ENCODE measurements at regions not wholly inside any gene's neighbourhood (a gene's known extent, or its start where the extent isn't known, plus 50 kb on each side); places are given as distances from the start of the nearest gene placed in this dataset.

DNA sequence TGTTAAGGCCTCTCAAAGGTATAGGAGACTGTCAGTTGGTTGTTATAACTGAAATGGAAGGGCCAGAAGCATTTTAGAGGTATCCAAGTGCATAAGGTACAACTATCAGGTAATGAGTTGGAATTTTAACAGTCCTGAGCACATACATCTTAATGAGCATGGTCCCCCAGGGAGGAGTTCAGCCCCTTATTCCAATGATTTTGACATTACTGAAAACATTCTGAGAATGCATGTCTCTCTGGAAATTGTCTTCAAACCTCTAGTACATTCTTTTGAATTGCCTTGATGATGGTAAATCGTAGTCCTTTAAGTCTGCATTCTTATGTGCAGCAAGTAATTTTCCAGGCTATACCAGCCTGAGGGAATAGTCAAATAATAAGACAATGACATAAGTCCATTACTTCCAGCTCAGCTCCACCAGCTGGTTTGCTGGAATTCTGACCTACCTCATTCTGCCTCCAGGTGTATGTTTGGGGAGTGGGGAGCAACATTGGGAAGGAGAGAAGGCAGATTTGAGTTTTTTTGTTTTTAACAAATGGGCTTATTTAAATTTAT, 239.2 kb downstream of the MSRB3 start:
- TF ChIP-seq, protein P1, sequence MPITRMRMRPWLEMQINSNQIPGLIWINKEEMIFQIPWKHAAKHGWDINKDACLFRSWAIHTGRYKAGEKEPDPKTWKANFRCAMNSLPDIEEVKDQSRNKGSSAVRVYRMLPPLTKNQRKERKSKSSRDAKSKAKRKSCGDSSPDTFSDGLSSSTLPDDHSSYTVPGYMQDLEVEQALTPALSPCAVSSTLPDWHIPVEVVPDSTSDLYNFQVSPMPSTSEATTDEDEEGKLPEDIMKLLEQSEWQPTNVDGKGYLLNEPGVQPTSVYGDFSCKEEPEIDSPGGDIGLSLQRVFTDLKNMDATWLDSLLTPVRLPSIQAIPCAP (CRISPR knock-in tag; IDR thresholded peaks at IDR 0.05) = no peak
- TF ChIP-seq SMAD4 (CRISPR knock-in tag; IDR thresholded peaks at IDR 0.05) = no peak
- no peak for TF ChIP-seq NR1H2 (CRISPR knock-in tag; IDR thresholded peaks at IDR 0.05)
- TF ChIP-seq, protein P2, sequence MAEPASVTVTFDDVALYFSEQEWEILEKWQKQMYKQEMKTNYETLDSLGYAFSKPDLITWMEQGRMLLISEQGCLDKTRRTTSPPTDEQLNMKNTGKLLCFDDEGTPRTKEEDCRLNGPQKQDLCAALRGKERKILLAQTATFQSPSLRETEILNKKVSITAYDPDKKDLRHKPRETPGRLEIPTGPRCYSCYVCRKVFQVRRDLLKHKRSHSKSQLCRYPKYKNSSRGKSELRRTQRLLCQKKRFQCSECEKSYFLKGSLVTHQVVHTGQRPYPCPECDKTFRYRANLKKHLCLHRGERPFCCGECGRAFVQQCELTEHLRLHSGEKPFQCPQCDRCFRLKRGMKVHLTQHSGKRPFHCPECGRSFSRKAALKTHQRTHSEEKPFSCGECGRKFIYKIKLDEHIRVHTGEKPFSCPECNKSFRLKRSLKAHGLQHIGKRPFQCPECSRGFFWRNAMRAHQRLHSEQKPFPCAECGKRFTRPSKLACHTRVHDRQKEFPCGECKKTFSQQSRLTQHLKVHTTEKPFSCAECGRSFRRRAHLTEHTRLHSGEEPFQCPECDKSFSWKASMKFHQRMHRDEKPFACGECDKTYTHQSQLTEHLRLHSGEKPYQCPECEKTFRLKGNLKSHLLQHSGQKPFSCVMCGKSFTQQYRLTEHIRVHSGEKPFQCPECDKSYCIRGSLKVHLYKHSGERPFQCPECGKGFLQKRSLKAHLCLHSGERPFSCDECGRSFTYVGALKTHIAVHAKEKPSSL (CRISPR knock-in tag; conservative IDR thresholded peaks at IDR 0.05) = no peak
- TF ChIP-seq, protein P3, sequence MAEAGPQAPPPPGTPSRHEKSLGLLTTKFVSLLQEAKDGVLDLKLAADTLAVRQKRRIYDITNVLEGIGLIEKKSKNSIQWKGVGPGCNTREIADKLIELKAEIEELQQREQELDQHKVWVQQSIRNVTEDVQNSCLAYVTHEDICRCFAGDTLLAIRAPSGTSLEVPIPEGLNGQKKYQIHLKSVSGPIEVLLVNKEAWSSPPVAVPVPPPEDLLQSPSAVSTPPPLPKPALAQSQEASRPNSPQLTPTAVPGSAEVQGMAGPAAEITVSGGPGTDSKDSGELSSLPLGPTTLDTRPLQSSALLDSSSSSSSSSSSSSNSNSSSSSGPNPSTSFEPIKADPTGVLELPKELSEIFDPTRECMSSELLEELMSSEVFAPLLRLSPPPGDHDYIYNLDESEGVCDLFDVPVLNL (CRISPR knock-in tag; IDR thresholded peaks at IDR 0.05; ENCODE audit: borderline replicate concordance, low read depth) = no peak
- no peak for TF ChIP-seq ZNF317 (CRISPR knock-in tag; IDR thresholded peaks at IDR 0.05; ENCODE audit: borderline replicate concordance, low read depth)
- no peak for TF ChIP-seq ZNF671 (CRISPR knock-in tag; IDR thresholded peaks at IDR 0.05)
- TF ChIP-seq, protein P4, sequence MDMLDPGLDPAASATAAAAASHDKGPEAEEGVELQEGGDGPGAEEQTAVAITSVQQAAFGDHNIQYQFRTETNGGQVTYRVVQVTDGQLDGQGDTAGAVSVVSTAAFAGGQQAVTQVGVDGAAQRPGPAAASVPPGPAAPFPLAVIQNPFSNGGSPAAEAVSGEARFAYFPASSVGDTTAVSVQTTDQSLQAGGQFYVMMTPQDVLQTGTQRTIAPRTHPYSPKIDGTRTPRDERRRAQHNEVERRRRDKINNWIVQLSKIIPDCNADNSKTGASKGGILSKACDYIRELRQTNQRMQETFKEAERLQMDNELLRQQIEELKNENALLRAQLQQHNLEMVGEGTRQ (CRISPR knock-in tag; IDR thresholded peaks at IDR 0.05) = no peak
- TF ChIP-seq JAZF1 (CRISPR knock-in tag; IDR thresholded peaks at IDR 0.05) = no peak
- TF ChIP-seq NR3C1 (CRISPR knock-in tag; conservative IDR thresholded peaks at IDR 0.05; ENCODE audit: low read depth) = no peak
- TF ChIP-seq, protein P5, sequence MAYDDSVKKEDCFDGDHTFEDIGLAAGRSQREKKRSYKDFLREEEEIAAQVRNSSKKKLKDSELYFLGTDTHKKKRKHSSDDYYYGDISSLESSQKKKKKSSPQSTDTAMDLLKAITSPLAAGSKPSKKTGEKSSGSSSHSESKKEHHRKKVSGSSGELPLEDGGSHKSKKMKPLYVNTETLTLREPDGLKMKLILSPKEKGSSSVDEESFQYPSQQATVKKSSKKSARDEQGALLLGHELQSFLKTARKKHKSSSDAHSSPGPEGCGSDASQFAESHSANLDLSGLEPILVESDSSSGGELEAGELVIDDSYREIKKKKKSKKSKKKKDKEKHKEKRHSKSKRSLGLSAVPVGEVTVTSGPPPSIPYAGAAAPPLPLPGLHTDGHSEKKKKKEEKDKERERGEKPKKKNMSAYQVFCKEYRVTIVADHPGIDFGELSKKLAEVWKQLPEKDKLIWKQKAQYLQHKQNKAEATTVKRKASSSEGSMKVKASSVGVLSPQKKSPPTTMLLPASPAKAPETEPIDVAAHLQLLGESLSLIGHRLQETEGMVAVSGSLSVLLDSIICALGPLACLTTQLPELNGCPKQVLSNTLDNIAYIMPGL (CRISPR knock-in tag; IDR thresholded peaks at IDR 0.05) = no peak
- no peak for TF ChIP-seq ATF1 (CRISPR knock-in tag; IDR thresholded peaks at IDR 0.05)
- no peak for TF ChIP-seq MYBL2 (CRISPR knock-in tag; IDR thresholded peaks at IDR 0.05)
- TF ChIP-seq ZNF121 (CRISPR knock-in tag; IDR thresholded peaks at IDR 0.05) = no peak
- POLR2A ChIA-PET = no interaction called here
- Mint-ChIP-seq H3K36me3 (no peaks in the 10 kb centered on the region), H3K27ac (no peak overlapping the region), H3K27me3 (ENCODE audit: low read depth) (peaks cover 2% of the 10 kb centered on the region; the same call in 1 of the 2 replicates), H3K4me3 (no peak overlapping the region), H3K4me1 (peaks cover 14% of the 10 kb centered on the region), H3K9me3 (no peaks in the 10 kb centered on the region)
- CTCF ChIA-PET = interaction anchor here (1.1 to 2.0 kb wide), 2 partner anchors 16 to 85 kb away, joined by 3 to 7 read pairs; no protein-coding TSS in a partner anchor
- DNase-seq (ENCODE audit: low spot score) = no peak
- ATAC-seq = no peak

DNA sequence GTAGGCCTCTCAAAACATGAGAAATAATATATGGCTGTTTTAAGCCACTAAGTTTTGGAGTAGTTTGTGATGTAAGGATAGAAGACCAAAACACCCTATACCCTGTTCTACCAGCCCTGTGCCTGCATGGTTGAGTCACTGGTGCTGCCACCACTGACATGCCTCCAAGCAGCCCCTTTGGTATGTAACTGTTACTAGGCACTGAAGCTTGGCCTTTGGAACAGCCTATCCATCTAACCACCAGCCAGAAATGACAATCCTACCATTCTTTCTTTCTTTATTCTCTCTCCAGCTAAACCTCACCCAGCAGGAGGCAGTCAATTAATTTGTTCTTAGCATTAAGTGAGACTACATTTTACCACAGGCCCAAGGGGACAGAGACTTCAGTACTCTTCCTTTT, 240.3 kb downstream of the MSRB3 start:
- DNase-seq (ENCODE audit: low spot score) = no peak
- Mint-ChIP-seq H3K9me3 (no peaks in the 10 kb centered on the region), H3K27ac (no peak overlapping the region)

More for the DNA sequence above, 240.3 kb downstream of the MSRB3 start:
- no peaks in the 10 kb centered on the region for H3K27me3 Mint-ChIP-seq (ENCODE audit: low read depth)
- H3K36me3 Mint-ChIP-seq = no peaks in the 10 kb centered on the region
- H3K4me3 Mint-ChIP-seq = no peak overlapping the region
- TF ChIP-seq ESRRA (CRISPR knock-in tag; IDR thresholded peaks at IDR 0.05; ENCODE audit: borderline replicate concordance) (no peak), ZNF232 (CRISPR knock-in tag; IDR thresholded peaks at IDR 0.05) (no peak), NR3C1 (CRISPR knock-in tag; conservative IDR thresholded peaks at IDR 0.05; ENCODE audit: low read depth) (no peak), ZNF138 (CRISPR knock-in tag; conservative IDR thresholded peaks at IDR 0.05) (no peak)
- TF ChIP-seq, protein P6, sequence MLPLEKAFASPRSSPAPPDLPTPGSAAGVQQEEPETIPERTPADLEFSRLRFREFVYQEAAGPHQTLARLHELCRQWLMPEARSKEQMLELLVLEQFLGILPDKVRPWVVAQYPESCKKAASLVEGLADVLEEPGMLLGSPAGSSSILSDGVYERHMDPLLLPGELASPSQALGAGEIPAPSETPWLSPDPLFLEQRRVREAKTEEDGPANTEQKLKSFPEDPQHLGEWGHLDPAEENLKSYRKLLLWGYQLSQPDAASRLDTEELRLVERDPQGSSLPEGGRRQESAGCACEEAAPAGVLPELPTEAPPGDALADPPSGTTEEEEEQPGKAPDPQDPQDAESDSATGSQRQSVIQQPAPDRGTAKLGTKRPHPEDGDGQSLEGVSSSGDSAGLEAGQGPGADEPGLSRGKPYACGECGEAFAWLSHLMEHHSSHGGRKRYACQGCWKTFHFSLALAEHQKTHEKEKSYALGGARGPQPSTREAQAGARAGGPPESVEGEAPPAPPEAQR (CRISPR knock-in tag; IDR thresholded peaks at IDR 0.05) = no peak
- TF ChIP-seq, protein P7, sequence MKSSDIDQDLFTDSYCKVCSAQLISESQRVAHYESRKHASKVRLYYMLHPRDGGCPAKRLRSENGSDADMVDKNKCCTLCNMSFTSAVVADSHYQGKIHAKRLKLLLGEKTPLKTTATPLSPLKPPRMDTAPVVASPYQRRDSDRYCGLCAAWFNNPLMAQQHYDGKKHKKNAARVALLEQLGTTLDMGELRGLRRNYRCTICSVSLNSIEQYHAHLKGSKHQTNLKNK (CRISPR knock-in tag; IDR thresholded peaks at IDR 0.05) = no peak
- peaks cover 14% of the 10 kb centered on the region for H3K4me1 Mint-ChIP-seq
- no peak for ATAC-seq
- ChIA-PET POLR2A (no interaction called here), CTCF (interaction anchor here (0.8 to 2.0 kb wide), 5 partner anchors 9 to 84 kb away, joined by 3 to 7 read pairs (median 3); no protein-coding TSS in a partner anchor)
